DOHH2 (cell line): ENCODE measurements at regions not wholly inside any gene's neighbourhood (a gene's known extent, or its start where the extent isn't known, plus 50 kb on each side); places are given as distances from the start of the nearest gene placed in this dataset.

Experiments
- CTCF ChIP-seq: fragments of 200-600 bp; sonication (generic); IDR thresholded peaks from one replicate; pipeline ENCODE4 v1.5.1; 2014; ENCODE audit warnings: antibody characterized with exemption, mild to moderate bottlenecking, low read depth, low read length; ENCODE audit not compliant: poor library complexity, severe bottlenecking
- EZH2phosphoT487 ChIP-seq: fragments of 200-600 bp; sonication (generic); IDR thresholded peaks from 2 replicates; pipeline ENCODE4 v1.6.1; 2017; ENCODE audit warnings: borderline replicate concordance, mild to moderate bottlenecking, antibody characterized with exemption, low read length, moderate library complexity, mixed read lengths

GRCh38 chr4:112800001-112800400 is 163.1 kb downstream of the LARP7 start:
- TF ChIP-seq CTCF (no peak), EZH2phosphoT487 (no peak)
